Skeletal muscle satellite cell (primary cell): ENCODE measurements at regions not wholly inside any gene's neighbourhood (a gene's known extent, or its start where the extent isn't known, plus 50 kb on each side); places are given as distances from the start of the nearest gene placed in this dataset.
"Not testable (repeated sequence)": the region's sequence is repeated elsewhere in the genome, so short reads cannot be mapped to it uniquely, and the experiment has no call there.

Source experiments
- H3K27me3 ChIP-seq: 2 replicates; pipeline ENCODE4 v1.7.0; 2013; ENCODE audit warnings: low read length; ENCODE audit not compliant: control insufficient read depth, insufficient read depth
- H3K36me3 ChIP-seq: 2 replicates; pipeline ENCODE4 v1.7.0; 2013; ENCODE audit warnings: mild to moderate bottlenecking, control low read depth, low read length; ENCODE audit not compliant: insufficient read depth
- H3K4me1 ChIP-seq: 2 replicates; pipeline ENCODE4 v1.7.0; 2013; ENCODE audit warnings: low read length; ENCODE audit not compliant: control insufficient read depth, insufficient read depth
- H3K4me2 ChIP-seq: 2 replicates; pipeline ENCODE4 v1.7.0; 2013; ENCODE audit warnings: mild to moderate bottlenecking, low read length
- H3K4me3 ChIP-seq: 2 replicates; pipeline ENCODE4 v1.7.0; 2013; ENCODE audit warnings: low read length
- H3K9ac ChIP-seq: 2 replicates; pipeline ENCODE4 v1.7.0; 2013; ENCODE audit warnings: mild to moderate bottlenecking, low read depth, low read length, moderate library complexity
- H3K9me3 ChIP-seq: replicated peaks from 2 replicates; pipeline ENCODE4 v1.7.0; 2013; ENCODE audit warnings: mild to moderate bottlenecking, control low read depth, low read length

DNA sequence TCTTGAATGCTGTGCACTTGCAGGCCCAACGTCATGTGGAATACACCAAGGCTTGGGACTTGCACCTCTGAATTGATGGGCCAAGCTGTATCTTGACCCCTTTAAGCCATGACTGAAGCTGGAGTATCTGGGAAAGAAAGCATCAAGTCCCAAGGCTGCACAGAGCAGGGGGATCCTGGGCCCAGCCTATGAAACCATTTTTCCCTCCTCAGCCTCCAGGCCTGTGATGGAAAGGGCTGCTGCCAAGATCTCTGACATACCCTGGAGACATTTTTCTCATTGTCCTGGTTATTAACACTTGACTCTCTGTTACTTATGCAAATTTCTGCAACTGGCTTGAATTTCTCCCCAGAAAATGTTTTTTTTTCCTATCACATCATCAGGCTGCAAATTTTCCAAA lies 174.0 kb upstream of the SNX2 start:
- Histone ChIP-seq H3K4me2 (no peak overlapping the region), H3K27me3 (no peaks in the 10 kb centered on the region), H3K9ac (no peak overlapping the region), H3K4me1 (peaks cover 3% of the 10 kb centered on the region), H3K36me3 (no peaks in the 10 kb centered on the region), H3K9me3 (no peaks in the 10 kb centered on the region), H3K4me3 (no peak overlapping the region)

GRCh38 chr5:122602700-122603099 lies 172.2 kb upstream of the SNX2 start:
- no peaks in the 10 kb centered on the region for H3K36me3 ChIP-seq
- H3K4me3 ChIP-seq = no peak overlapping the region
- peaks cover 7% of the 10 kb centered on the region for H3K4me1 ChIP-seq
- H3K9me3 ChIP-seq = no peaks in the 10 kb centered on the region
- no peak overlapping the region for H3K9ac ChIP-seq
- no peaks in the 10 kb centered on the region for H3K27me3 ChIP-seq
- no peak overlapping the region for H3K4me2 ChIP-seq

DNA sequence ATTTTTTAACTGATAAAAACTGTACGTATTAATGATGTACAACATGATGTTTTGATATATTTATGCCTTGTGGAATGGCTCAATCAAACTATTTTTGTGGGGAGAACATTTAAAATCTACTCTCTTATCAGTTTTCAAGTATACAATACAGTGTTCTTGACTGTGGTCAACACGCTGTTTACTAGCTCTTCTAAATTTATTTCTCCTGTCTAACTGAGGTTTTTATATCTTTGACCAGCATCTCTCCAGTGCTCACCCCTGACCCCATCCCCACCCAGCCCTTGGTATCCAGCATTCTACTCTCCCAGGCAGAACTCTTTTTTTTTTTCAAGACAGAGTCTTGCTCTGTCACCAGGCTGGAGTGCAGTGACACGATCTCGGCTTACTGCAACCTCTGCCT lies 169.6 kb upstream of the SNX2 start:
- Histone ChIP-seq H3K9ac (no peak overlapping the region), H3K27me3 (no peaks in the 10 kb centered on the region), H3K4me2 (no peak overlapping the region), H3K4me3 (no peak overlapping the region), H3K4me1 (peaks cover 12% of the 10 kb centered on the region), H3K36me3 (no peaks in the 10 kb centered on the region), H3K9me3 (no peaks in the 10 kb centered on the region)

DNA sequence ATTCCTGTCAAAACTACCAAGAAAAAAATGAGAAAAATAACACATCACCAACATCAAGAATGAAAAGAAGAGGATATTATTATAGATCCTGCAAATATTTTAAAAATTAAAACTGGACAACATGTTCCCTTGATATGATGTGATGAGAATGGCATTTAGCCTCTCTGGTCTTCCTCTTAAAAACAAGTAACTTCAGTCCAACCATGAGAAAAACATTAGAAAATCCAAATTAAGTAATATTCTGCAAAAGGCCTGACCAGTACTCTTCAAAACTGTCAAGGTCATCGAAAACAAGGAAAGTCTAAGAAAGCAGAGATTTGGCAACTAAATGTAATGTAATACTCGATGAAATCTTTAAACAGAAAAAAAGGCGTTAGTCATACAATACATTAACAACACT lies 167.1 kb upstream of the SNX2 start:
- Histone ChIP-seq H3K36me3 (no peaks in the 10 kb centered on the region), H3K27me3 (no peaks in the 10 kb centered on the region), H3K9me3 (no peaks in the 10 kb centered on the region), H3K9ac (no peak overlapping the region), H3K4me2 (no peak overlapping the region), H3K4me1 (peaks cover 11% of the 10 kb centered on the region), H3K4me3 (no peak overlapping the region)

DNA sequence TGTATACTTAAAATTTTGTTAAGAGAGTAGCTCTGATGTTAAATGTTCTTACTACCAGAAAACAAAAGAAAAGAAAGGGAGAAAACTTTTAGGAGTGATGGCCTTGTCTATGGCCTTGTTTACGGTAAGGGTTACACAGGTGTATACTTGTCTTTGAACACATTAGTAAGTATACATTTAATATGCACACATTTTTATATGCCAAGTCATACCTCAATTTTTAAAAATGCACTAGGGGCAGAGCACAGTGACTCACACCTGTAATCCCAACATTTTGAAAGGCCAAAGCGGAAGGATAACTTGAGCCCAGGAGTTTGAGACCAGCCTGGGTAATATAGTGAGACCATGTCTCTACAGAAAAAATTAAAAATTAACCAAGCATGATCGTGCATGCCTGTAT lies 166.7 kb upstream of the SNX2 start:
- no peaks in the 10 kb centered on the region for H3K27me3 ChIP-seq
- H3K4me1 ChIP-seq = peaks cover 9% of the 10 kb centered on the region
- H3K4me2 ChIP-seq = no peak overlapping the region
- H3K9me3 ChIP-seq = no peaks in the 10 kb centered on the region
- H3K36me3 ChIP-seq = no peaks in the 10 kb centered on the region
- no peak overlapping the region for H3K4me3 ChIP-seq
- no peak overlapping the region for H3K9ac ChIP-seq

DNA sequence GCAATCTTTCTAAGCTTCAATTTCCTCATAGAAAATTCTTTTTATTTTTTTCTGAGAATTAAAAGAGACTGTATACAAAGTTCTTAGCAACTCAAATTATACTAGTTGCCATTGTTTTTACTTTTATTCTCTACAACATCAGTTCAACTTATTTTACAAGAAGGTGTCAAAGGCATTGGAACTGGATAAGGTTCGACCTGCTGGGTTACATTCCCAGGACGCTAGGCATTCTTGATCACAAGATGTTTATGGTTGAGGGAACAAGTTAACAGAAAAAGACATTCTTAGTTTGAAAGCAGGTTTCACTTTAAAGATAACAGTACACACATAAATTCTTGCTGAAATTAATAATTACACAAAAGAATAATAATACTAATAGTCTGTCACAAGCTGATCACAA lies 163.5 kb upstream of the SNX2 start:
- no peak overlapping the region for H3K4me2 ChIP-seq
- H3K4me1 ChIP-seq = peaks cover 9% of the 10 kb centered on the region
- H3K36me3 ChIP-seq = no peaks in the 10 kb centered on the region
- no peaks in the 10 kb centered on the region for H3K27me3 ChIP-seq
- no peak overlapping the region for H3K4me3 ChIP-seq
- H3K9ac ChIP-seq = no peak overlapping the region
- H3K9me3 ChIP-seq = no peaks in the 10 kb centered on the region

- Histone ChIP-seq H3K9ac (no peak overlapping the region), H3K36me3 (no peaks in the 10 kb centered on the region), H3K27me3 (no peaks in the 10 kb centered on the region), H3K4me2 (no peak overlapping the region), H3K4me1 (peaks cover 4% of the 10 kb centered on the region), H3K4me3 (no peak overlapping the region), H3K9me3 (no peaks in the 10 kb centered on the region)
Observed at GRCh38 chr5:122612901-122613300, 162.0 kb upstream of the SNX2 start.

GRCh38 chr5:122615146-122615545 lies 159.7 kb upstream of the SNX2 start:
- H3K9ac ChIP-seq = no peak overlapping the region
- no peaks in the 10 kb centered on the region for H3K27me3 ChIP-seq
- no peaks in the 10 kb centered on the region for H3K9me3 ChIP-seq
- H3K4me1 ChIP-seq = no peaks in the 10 kb centered on the region
- no peak overlapping the region for H3K4me2 ChIP-seq
- H3K4me3 ChIP-seq = no peak overlapping the region
- H3K36me3 ChIP-seq = no peaks in the 10 kb centered on the region

DNA sequence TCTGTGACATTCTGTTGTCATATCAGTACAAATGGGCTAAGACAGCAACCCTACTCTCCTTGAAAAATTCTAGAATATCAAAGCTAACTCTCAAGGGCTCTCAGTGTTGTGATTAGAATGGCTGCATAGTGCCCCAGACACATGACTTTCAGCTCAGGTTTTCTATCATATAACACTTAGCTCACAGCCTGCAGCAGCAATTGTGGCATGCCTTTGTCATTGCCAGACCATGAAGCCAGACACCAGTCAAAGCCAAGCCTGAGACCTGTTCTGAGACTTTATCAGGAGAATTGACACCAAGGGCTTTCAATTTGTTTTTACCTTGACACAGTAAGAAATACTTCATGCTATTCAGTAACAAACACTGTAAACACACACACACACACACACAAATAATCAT lies 159.0 kb upstream of the SNX2 start:
- H3K4me2 ChIP-seq = no peak overlapping the region
- H3K27me3 ChIP-seq = no peaks in the 10 kb centered on the region
- H3K36me3 ChIP-seq = no peaks in the 10 kb centered on the region
- H3K4me1 ChIP-seq = no peaks in the 10 kb centered on the region
- no peak overlapping the region for H3K9ac ChIP-seq
- H3K9me3 ChIP-seq = no peaks in the 10 kb centered on the region
- H3K4me3 ChIP-seq = no peak overlapping the region

GRCh38 chr5:122618046-122618445 lies 156.8 kb upstream of the SNX2 start:
- H3K27me3 ChIP-seq, H3K4me1 ChIP-seq, H3K9ac ChIP-seq, H3K4me3 ChIP-seq, H3K4me2 ChIP-seq, H3K36me3 ChIP-seq, H3K9me3 ChIP-seq: not testable (repeated sequence)

GRCh38 chr5:122620768-122621167 lies 154.1 kb upstream of the SNX2 start:
- not testable (repeated sequence) for H3K4me1 ChIP-seq, H3K4me2 ChIP-seq, H3K9ac ChIP-seq, H3K9me3 ChIP-seq, H3K4me3 ChIP-seq, H3K27me3 ChIP-seq, H3K36me3 ChIP-seq

- not testable (repeated sequence) for H3K27me3 ChIP-seq, H3K4me2 ChIP-seq, H3K4me1 ChIP-seq, H3K9ac ChIP-seq, H3K36me3 ChIP-seq, H3K4me3 ChIP-seq, H3K9me3 ChIP-seq
Observed at GRCh38 chr5:122628714-122629113, 146.2 kb upstream of the SNX2 start.
